Adrenal gland (tissue), 5 donors: ENCODE measurements at regions not wholly inside any gene's neighbourhood (a gene's known extent, or its start where the extent isn't known, plus 50 kb on each side); places are given as distances from the start of the nearest gene placed in this dataset.

Source experiments
- CTCF ChIP-seq, 6 experiments: fragments of 450-650 bp in 4 of 6; fragments of 200-600 bp in 2 of 6; sonication (generic) in 1 of 6; IDR thresholded peaks; 1 replicate in 5 of 6; 2 replicates in 1 of 6; pipeline versions ENCODE4 v1.5.1 to v1.8.0; 2016 to 2021; ENCODE audit warnings: antibody characterized with exemption in 6 of 6, mild to moderate bottlenecking in 2 of 6, moderate library complexity in 1 of 6
- POLR2A ChIP-seq, 2 donors: fragments of 450-650 bp; IDR thresholded peaks; one replicate each; pipeline ENCODE4 v1.6.1; 2017; ENCODE audit warnings: antibody characterized with exemption in 2 of 2, mild to moderate bottlenecking in 2 of 2, moderate library complexity in 1 of 2
- donor health status: DM: no; HTN: no; CAD: no.

- TF ChIP-seq CTCF (IDR thresholded peaks at IDR 0.05) (no peak), POLR2A (IDR thresholded peaks at IDR 0.05) (no peak)
Measured at GRCh38 chr4:67282749-67283148, 262.6 kb downstream of the CENPC start.
